ENCODE measurements at regions not wholly inside any gene's neighbourhood (a gene's known extent, or its start where the extent isn't known, plus 50 kb on each side); places are given as distances from the start of the nearest gene placed in this dataset.

- H3K4me3 Mint-ChIP-seq (ENCODE audit: low read depth), result no peak overlapping the region
- DNase-seq (ENCODE audit: low spot score), result no peak
- H3K4me1 Mint-ChIP-seq (ENCODE audit: low read depth), result peaks cover 7% of the 10 kb centered on the region
- no peaks in the 10 kb centered on the region for H3K36me3 Mint-ChIP-seq (ENCODE audit: low read depth)
- peaks cover 27% of the 10 kb centered on the region for H3K27me3 Mint-ChIP-seq (ENCODE audit: low read depth)
- intact Hi-C loops (cut with micrococcal nuclease), result loop anchor here (1.0 to 5.0 kb wide), 3 partner anchors 13 to 335 kb away; no protein-coding TSS in a partner anchor
- H3K9me3 Mint-ChIP-seq, result no peaks in the 10 kb centered on the region
- no peak overlapping the region for H3K27ac Mint-ChIP-seq
Observed at GRCh38 chr20:21571841-21572690, 58.2 kb upstream of the NKX2-2 start.

- intact Hi-C loops (cut with micrococcal nuclease), result loop anchor here (5.0 kb wide), 1 partner anchor 333 kb away; no protein-coding TSS in a partner anchor
- Mint-ChIP-seq H3K36me3 (ENCODE audit: low read depth) (no peaks in the 10 kb centered on the region), H3K4me1 (ENCODE audit: low read depth) (peaks cover 7% of the 10 kb centered on the region), H3K9me3 (no peaks in the 10 kb centered on the region), H3K27ac (no peak overlapping the region), H3K4me3 (ENCODE audit: low read depth) (no peak overlapping the region), H3K27me3 (ENCODE audit: low read depth) (peaks cover 33% of the 10 kb centered on the region)
- no peak for DNase-seq (ENCODE audit: low spot score)
Observed at GRCh38 chr20:21570285-21570992, 56.6 kb upstream of the NKX2-2 start.

- DNase-seq (ENCODE audit: low spot score), result no peak
- no peak overlapping the region for H3K4me3 Mint-ChIP-seq (ENCODE audit: low read depth)
- intact Hi-C loops (cut with micrococcal nuclease), result no loop called here
- H3K36me3 Mint-ChIP-seq (ENCODE audit: low read depth), result no peaks in the 10 kb centered on the region
- no peaks in the 10 kb centered on the region for H3K9me3 Mint-ChIP-seq
- no peak overlapping the region for H3K27ac Mint-ChIP-seq
- peaks cover 7% of the 10 kb centered on the region for H3K4me1 Mint-ChIP-seq (ENCODE audit: low read depth)
- peaks cover 35% of the 10 kb centered on the region for H3K27me3 Mint-ChIP-seq (ENCODE audit: low read depth)
Observed at GRCh38 chr20:21569586-21569985, 55.7 kb upstream of the NKX2-2 start.

DNA sequence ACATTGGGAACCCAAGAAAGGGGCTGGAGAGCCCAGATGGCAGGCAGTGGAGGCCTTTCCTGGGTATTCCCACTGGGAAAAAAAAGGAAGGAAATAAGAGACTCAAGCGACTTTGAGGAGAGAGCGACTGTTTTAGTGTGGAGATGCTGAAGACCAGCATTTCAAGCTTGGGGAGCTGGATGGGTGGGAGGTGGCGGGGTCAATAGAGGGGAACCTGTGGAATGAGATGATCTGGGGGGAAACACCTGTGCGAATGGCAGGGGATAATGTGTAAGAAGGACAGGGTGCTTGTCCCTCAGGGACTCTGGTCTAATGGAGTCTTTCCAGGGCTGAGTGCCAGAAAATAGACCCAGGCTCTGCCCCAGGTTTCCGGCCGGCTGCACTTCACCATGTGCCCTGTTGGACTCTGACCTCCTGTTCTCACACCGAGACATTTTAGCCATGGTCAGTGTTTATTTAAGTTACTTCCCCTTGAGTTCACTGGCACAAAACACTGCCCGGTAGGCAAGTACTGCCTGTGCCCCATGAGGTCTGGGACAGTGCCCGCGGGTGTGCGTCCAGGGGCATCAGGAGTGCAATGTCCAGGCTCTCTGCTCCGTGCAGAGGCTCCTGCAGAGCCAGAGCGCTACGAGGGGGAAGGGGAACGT is 50.4 kb upstream of the NKX2-2 start:
- no peaks in the 10 kb centered on the region for H3K36me3 Mint-ChIP-seq (ENCODE audit: low read depth)
- no peak overlapping the region for H3K27ac Mint-ChIP-seq
- H3K4me3 Mint-ChIP-seq (ENCODE audit: low read depth), result no peak overlapping the region
- no peak for DNase-seq (ENCODE audit: low spot score)
- intact Hi-C loops (cut with micrococcal nuclease), result no loop called here
- H3K4me1 Mint-ChIP-seq (ENCODE audit: low read depth), result peaks cover 6% of the 10 kb centered on the region
- peaks cover 28% of the 10 kb centered on the region for H3K27me3 Mint-ChIP-seq (ENCODE audit: low read depth)
- H3K9me3 Mint-ChIP-seq, result no peaks in the 10 kb centered on the region

All from activated T-helper 2 cell treated with anti-CD3 and anti-CD28 coated beads, Interferon-gamma antibody, Interleukin-2, Interleukin-4, amounts not matched to agents 10 μg/mL and 5 μg/mL and 100 μg/mL, durations not matched to agents 14 hours and 24 hours and 36 hours (primary cell).